ENCODE measurements at regions not wholly inside any gene's neighbourhood (a gene's known extent, or its start where the extent isn't known, plus 50 kb on each side); places are given as distances from the start of the nearest gene placed in this dataset.

GRCh38 chr9:108552459-108553040 is 303.2 kb downstream of the ACTL7B start:
- H3K36me3 ChIP-seq (ENCODE audit: control insufficient read depth in 4 of 4, insufficient read depth in 3 of 4, low read depth in 1 of 4, low read length in 3 of 4) = no peaks in the 10 kb centered on the region
- whole genome bisulfite sequencing = 65% methylated on average over 7 of the region's 7 CpGs
- TF ChIP-seq EGR1 (IDR thresholded peaks at IDR 0.05; ENCODE audit: low read depth in 2 of 2) = no peak
- TF ChIP-seq RXRA (IDR thresholded peaks at IDR 0.05) = no peak
- no peak for TF ChIP-seq HNF4G (IDR thresholded peaks at IDR 0.05)
- TF ChIP-seq REST (IDR thresholded peaks at IDR 0.05) = no peak
- TF ChIP-seq YY1 (IDR thresholded peaks at IDR 0.05) = no peak
- no peak for TF ChIP-seq RAD21 (IDR thresholded peaks at IDR 0.05)
- TF ChIP-seq ZBTB33 (IDR thresholded peaks at IDR 0.05) = no peak
- no peak for TF ChIP-seq NR2F2 (IDR thresholded peaks at IDR 0.05)
- TF ChIP-seq HNF4A (conservative IDR thresholded peaks at IDR 0.05) = no peak
- no peak for TF ChIP-seq CTCF (IDR thresholded peaks at IDR 0.05; ENCODE audit: low read depth, low read length, missing input control)
- TF ChIP-seq JUND (IDR thresholded peaks at IDR 0.05) = no peak
- no peak for TF ChIP-seq ATF3 (IDR thresholded peaks at IDR 0.05)
- no peak for TF ChIP-seq GABPA (IDR thresholded peaks at IDR 0.05 in 1 of 2, conservative IDR thresholded peaks at IDR 0.05 in 1 of 2)
- TF ChIP-seq FOXA2 (IDR thresholded peaks at IDR 0.05) = no peak
- no peak for TF ChIP-seq SP1 (IDR thresholded peaks at IDR 0.05)
- no peak for TF ChIP-seq TAF1 (conservative IDR thresholded peaks at IDR 0.05)
- H3K27me3 ChIP-seq (ENCODE audit: control insufficient read depth in 4 of 4, insufficient read depth in 4 of 4, low read length in 3 of 4) = no peaks in the 10 kb centered on the region
- H3K4me1 ChIP-seq (ENCODE audit: control insufficient read depth in 4 of 4, insufficient read depth in 4 of 4, low read length in 3 of 4) = no peaks in the 10 kb centered on the region
- DNase-seq (ENCODE audit: low spot score) = no peak
- H3K4me3 ChIP-seq (ENCODE audit: low read depth in 1 of 3, low read length in 3 of 3) = no peak overlapping the region
- no peak overlapping the region for H3K27ac ChIP-seq (ENCODE audit: low read depth in 1 of 2, low read length in 2 of 2)
- H3K9ac ChIP-seq (ENCODE audit: low read depth in 1 of 2, low read length in 2 of 2) = no peak overlapping the region
- no peaks in the 10 kb centered on the region for H3K9me3 ChIP-seq (ENCODE audit: control insufficient read depth in 4 of 4, low read length in 3 of 4)
